Breast epithelium (tissue), 4 donors: ENCODE measurements at regions not wholly inside any gene's neighbourhood (a gene's known extent, or its start where the extent isn't known, plus 50 kb on each side); places are given as distances from the start of the nearest gene placed in this dataset.
"Not testable (repeated sequence)": the region's sequence is repeated elsewhere in the genome, so short reads cannot be mapped to it uniquely, and the experiment has no call there.

Source experiments
- DNase-seq, 2 donors: peaks; one replicate each; pipeline ENCODE4 v3.0.0-alpha.2; 2019; ENCODE audit warnings: low spot score in 2 of 2
- H3K27ac ChIP-seq, 2 donors: fragments of 200-600 bp; sonication (generic) in 1 of 2; one replicate each; pipeline ENCODE4 v1.5.1; 2016 to 2019; ENCODE audit warnings: mild to moderate bottlenecking in 1 of 2
- H3K27me3 ChIP-seq, 2 donors: fragments of 200-600 bp; sonication (generic) in 1 of 2; one replicate each; pipeline versions ENCODE4 v1.5.1 to v1.6.0; 2017 to 2019; ENCODE audit warnings: control low read depth in 1 of 2, mild to moderate bottlenecking in 1 of 2
- H3K36me3 ChIP-seq: fragments of 200-600 bp; one replicate; pipeline ENCODE4 v1.5.1; 2019
- H3K4me1 ChIP-seq, 2 donors: fragments of 200-600 bp; sonication (generic); one replicate each; pipeline ENCODE4 v1.5.1; 2016 to 2019; ENCODE audit warnings: control low read depth in 1 of 2
- H3K4me3 ChIP-seq, 3 donors: fragments of 200-600 bp; sonication (generic); 1 replicate in 2 of 3; 2 replicates in 1 of 3; pipeline ENCODE4 v1.5.1; 2016 to 2019; ENCODE audit warnings: mild to moderate bottlenecking in 3 of 3, moderate library complexity in 2 of 3
- H3K9me3 ChIP-seq, 2 donors: fragments of 200-600 bp; sonication (generic) in 1 of 2; one replicate each; pipeline ENCODE4 v1.5.1; 2016 to 2019; ENCODE audit warnings: control low read depth in 1 of 2
- CTCF ChIP-seq, 3 donors: fragments of 450-650 bp; IDR thresholded peaks; one replicate each; pipeline ENCODE4 v1.5.1; 2016 to 2017; ENCODE audit warnings: antibody characterized with exemption in 3 of 3, mild to moderate bottlenecking in 3 of 3, moderate library complexity in 3 of 3
- POLR2A ChIP-seq: fragments of 450-650 bp; IDR thresholded peaks from one replicate; pipeline ENCODE4 v1.6.1; 2016; ENCODE audit warnings: antibody characterized with exemption, mild to moderate bottlenecking, moderate library complexity
- POLR2AphosphoS5 ChIP-seq, 3 donors: sonication (generic); formaldehyde crosslinking; IDR thresholded peaks; one replicate each; pipeline ENCODE4 v1.6.1; 2017; ENCODE audit warnings: antibody characterized with exemption in 3 of 3
- intact Hi-C: fragments of 100-400 bp; cut with DNase I; formaldehyde crosslinking; loops from one replicate; pipeline ENCODE4 v1.15.1; 2023; ENCODE audit warnings: low total_unique reads

- intact Hi-C loops: no loop called here
- no peak for DNase-seq
- Histone ChIP-seq H3K4me1 (no peaks in the 10 kb centered on the region), H3K27me3 (no peaks in the 10 kb centered on the region), H3K36me3 (no peaks in the 10 kb centered on the region), H3K27ac (no peak overlapping the region), H3K4me3 (no peak overlapping the region), H3K9me3 (peaks cover 0 to 7% of the 10 kb centered on the region in 2 donors)
- TF ChIP-seq POLR2A (no peak), CTCF (IDR thresholded peaks at IDR 0.05) (no peak), POLR2AphosphoS5 (IDR thresholded peaks at IDR 0.05) (no peak)
Observed at GRCh38 chr1:166682588-166682987, 156.7 kb upstream of the POGK start.

- DNase-seq, H3K27me3 ChIP-seq, H3K36me3 ChIP-seq, H3K4me1 ChIP-seq, H3K4me3 ChIP-seq, intact Hi-C loops, H3K9me3 ChIP-seq, H3K27ac ChIP-seq: not testable (repeated sequence)
Observed at GRCh38 chr1:166684669-166685068, 154.6 kb upstream of the POGK start.

- DNase-seq: no peak
- Histone ChIP-seq H3K4me3 (no peak overlapping the region), H3K36me3 (no peaks in the 10 kb centered on the region), H3K27ac (no peak overlapping the region), H3K9me3 (peaks cover 0 to 7% of the 10 kb centered on the region in 2 donors), H3K27me3 (no peaks in the 10 kb centered on the region), H3K4me1 (no peaks in the 10 kb centered on the region)
- intact Hi-C loops: no loop called here
- no peak for TF ChIP-seq POLR2AphosphoS5 (IDR thresholded peaks at IDR 0.05)
- TF ChIP-seq CTCF (IDR thresholded peaks at IDR 0.05): no peak
Observed at GRCh38 chr1:166685200-166685599, 154.1 kb upstream of the POGK start.

- H3K27ac ChIP-seq, DNase-seq, intact Hi-C loops, H3K9me3 ChIP-seq, H3K27me3 ChIP-seq, H3K4me1 ChIP-seq, H3K36me3 ChIP-seq, H3K4me3 ChIP-seq: not testable (repeated sequence)
Observed at GRCh38 chr1:166685891-166686290, 153.4 kb upstream of the POGK start.

GRCh38 chr1:166690596-166690995 lies 148.7 kb upstream of the POGK start:
- H3K4me1 ChIP-seq, H3K9me3 ChIP-seq, intact Hi-C loops, H3K27me3 ChIP-seq, DNase-seq, H3K4me3 ChIP-seq, H3K27ac ChIP-seq, H3K36me3 ChIP-seq: not testable (repeated sequence)

- Histone ChIP-seq H3K9me3 (no peaks in the 10 kb centered on the region), H3K36me3 (no peaks in the 10 kb centered on the region), H3K4me3 (no peak overlapping the region), H3K4me1 (no peaks in the 10 kb centered on the region), H3K27me3 (no peaks in the 10 kb centered on the region), H3K27ac (no peak overlapping the region)
- TF ChIP-seq CTCF (IDR thresholded peaks at IDR 0.05) (no peak), POLR2A (no peak), POLR2AphosphoS5 (IDR thresholded peaks at IDR 0.05) (no peak)
- intact Hi-C loops: no loop called here
- no peak for DNase-seq
Observed at GRCh38 chr1:166691476-166691875, 147.8 kb upstream of the POGK start.

- intact Hi-C loops: no loop called here
- H3K27ac ChIP-seq: no peak overlapping the region
- no peak for DNase-seq
- H3K4me3 ChIP-seq: no peak overlapping the region
- no peaks in the 10 kb centered on the region for H3K4me1 ChIP-seq
- no peaks in the 10 kb centered on the region for H3K27me3 ChIP-seq
- TF ChIP-seq POLR2AphosphoS5 (IDR thresholded peaks at IDR 0.05): no peak
- TF ChIP-seq POLR2A: no peak
- TF ChIP-seq CTCF (IDR thresholded peaks at IDR 0.05): no peak
- H3K9me3 ChIP-seq: no peaks in the 10 kb centered on the region
- H3K36me3 ChIP-seq: no peaks in the 10 kb centered on the region
Observed at GRCh38 chr1:166692346-166692745, 146.9 kb upstream of the POGK start.
